GM12873 (cell line): ENCODE measurements at regions not wholly inside any gene's neighbourhood (a gene's known extent, or its start where the extent isn't known, plus 50 kb on each side); places are given as distances from the start of the nearest gene placed in this dataset.

Experiments
- CTCF ChIP-seq: IDR thresholded peaks from 2 replicates; pipeline ENCODE4 v1.5.1; 2012; ENCODE audit warnings: low read depth, mild to moderate bottlenecking, moderate library complexity, low read length, control low read depth; ENCODE audit not compliant: insufficient read depth; ENCODE audit errors: missing control alignments

- no peak for TF ChIP-seq CTCF
Measured at GRCh38 chr1:8255712-8256111, 62.2 kb upstream of the SLC45A1 start.

- no peak for TF ChIP-seq CTCF
Measured at GRCh38 chr1:8252266-8252951, 65.5 kb upstream of the SLC45A1 start.

- no peak for TF ChIP-seq CTCF
Measured at GRCh38 chr1:8251635-8252034, 66.3 kb upstream of the SLC45A1 start.

- no peak for TF ChIP-seq CTCF
Measured at GRCh38 chr1:8249838-8250237, 68.1 kb upstream of the SLC45A1 start.

GRCh38 chr1:8247811-8248436 lies 70.0 kb upstream of the SLC45A1 start:
- TF ChIP-seq CTCF = no peak

- TF ChIP-seq CTCF = no peak
Measured at GRCh38 chr1:8244304-8244703, 73.6 kb upstream of the SLC45A1 start.

GRCh38 chr1:8242498-8242897 lies 75.4 kb upstream of the SLC45A1 start:
- no peak for TF ChIP-seq CTCF
